ENCODE measurements at regions not wholly inside any gene's neighbourhood (a gene's known extent, or its start where the extent isn't known, plus 50 kb on each side); places are given as distances from the start of the nearest gene placed in this dataset.
"Not testable (repeated sequence)": the region's sequence is repeated elsewhere in the genome, so short reads cannot be mapped to it uniquely, and the experiment has no call there.

DNA sequence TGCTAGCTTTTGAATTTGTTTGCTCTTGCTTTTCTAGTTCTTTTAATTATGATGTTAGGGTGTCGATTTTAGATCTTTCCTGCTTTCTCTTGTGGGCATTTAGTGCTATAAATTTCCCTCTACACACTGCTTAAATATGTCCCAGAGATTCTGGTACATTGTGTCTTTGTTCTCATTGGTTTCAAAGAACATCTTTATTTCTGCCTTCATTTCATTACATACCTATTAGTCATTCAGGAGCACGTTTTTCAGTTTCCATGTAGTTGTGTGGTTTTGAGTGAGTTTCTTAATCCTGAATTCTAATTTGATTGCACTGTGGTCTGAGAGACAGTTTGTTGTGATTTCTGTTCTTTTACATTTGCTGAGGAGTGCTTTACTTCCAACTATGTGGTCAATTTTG, 51.2 kb upstream of the MB21D2 start:
- H3K4me1 Mint-ChIP-seq; POLR2A ChIA-PET; H3K27me3 Mint-ChIP-seq; H3K27ac Mint-ChIP-seq; H3K4me3 Mint-ChIP-seq; H3K27me3 ChIP-seq (ENCODE audit: insufficient read depth, low read length, poor library complexity, severe bottlenecking); H3K4me1 ChIP-seq (ENCODE audit: insufficient read depth, low read length); H3K4me3 ChIP-seq (ENCODE audit: low read length); H3K9me3 ChIP-seq (ENCODE audit: low read length); CTCF ChIA-PET; H3K27ac ChIP-seq (ENCODE audit: low read depth, low read length); H3K36me3 ChIP-seq (ENCODE audit: insufficient read depth, low read length); DNase-seq; H3K36me3 Mint-ChIP-seq: not testable (repeated sequence)
- H3K9me3 Mint-ChIP-seq = peaks cover 5 to 16% (median 9%) of the 10 kb centered on the region in 5 donors

DNA sequence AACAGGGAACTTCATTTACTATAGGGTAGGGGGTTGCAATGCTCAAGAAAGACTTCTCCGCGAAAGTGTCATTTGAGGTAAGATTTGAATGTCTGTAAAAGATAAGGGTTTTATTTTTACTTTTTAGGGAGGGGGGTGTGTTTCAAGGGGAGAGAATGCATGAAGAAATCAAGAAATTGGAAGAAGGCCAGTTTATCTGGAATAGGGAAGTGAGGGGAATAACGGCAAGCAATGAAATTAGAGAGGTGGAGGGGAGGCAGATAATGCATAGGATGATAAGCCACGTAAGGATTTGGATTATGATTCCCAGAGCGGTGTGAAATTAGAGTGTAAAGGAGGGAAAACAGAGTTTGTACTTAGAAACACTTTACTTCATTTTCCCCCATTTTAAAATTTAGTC, 63.0 kb upstream of the MB21D2 start:
- ChIA-PET CTCF (no interaction called here), POLR2A (no interaction called here)
- H3K4me1 Mint-ChIP-seq = no peaks in the 10 kb centered on the region
- no peak for DNase-seq
- Histone ChIP-seq H3K4me1 (ENCODE audit: insufficient read depth, low read length) (no peaks in the 10 kb centered on the region), H3K36me3 (ENCODE audit: insufficient read depth, low read length) (no peaks in the 10 kb centered on the region), H3K27ac (ENCODE audit: low read depth, low read length) (no peak overlapping the region), H3K9me3 (ENCODE audit: low read length) (no peaks in the 10 kb centered on the region), H3K4me3 (ENCODE audit: low read length) (no peak overlapping the region), H3K27me3 (ENCODE audit: insufficient read depth, low read length, poor library complexity, severe bottlenecking) (no peaks in the 10 kb centered on the region)
- peaks cover 0 to 3% of the 10 kb centered on the region in 2 donors for H3K27me3 Mint-ChIP-seq
- no peak overlapping the region for H3K4me3 Mint-ChIP-seq
- H3K36me3 Mint-ChIP-seq = no peaks in the 10 kb centered on the region
- H3K27ac Mint-ChIP-seq = no peak overlapping the region
- H3K9me3 Mint-ChIP-seq = peaks cover 0 to 14% (median 8%) of the 10 kb centered on the region in 5 donors

DNA sequence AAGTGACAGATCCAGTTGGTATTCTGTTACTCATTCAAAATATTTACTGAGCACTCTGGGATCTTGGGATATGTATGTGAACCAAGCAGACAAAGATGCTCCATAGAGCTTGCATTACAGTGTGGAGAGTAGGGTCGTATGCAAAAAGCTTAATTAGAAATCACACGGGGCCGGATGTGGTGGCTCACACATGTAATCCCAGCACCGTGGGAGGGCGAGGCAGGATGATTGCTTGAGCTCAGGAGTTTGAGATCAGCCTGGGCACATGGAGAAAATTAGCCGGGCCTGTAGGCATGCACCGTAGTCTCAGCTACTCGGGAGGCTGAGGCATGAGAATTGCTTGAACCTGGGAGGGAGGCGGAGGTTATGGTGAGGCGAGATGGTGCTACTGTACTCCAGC, 68.7 kb upstream of the MB21D2 start:
- Histone ChIP-seq H3K4me1 (ENCODE audit: insufficient read depth, low read length) (no peaks in the 10 kb centered on the region), H3K9me3 (ENCODE audit: low read length) (no peaks in the 10 kb centered on the region), H3K27ac (ENCODE audit: low read depth, low read length) (no peak overlapping the region), H3K27me3 (ENCODE audit: insufficient read depth, low read length, poor library complexity, severe bottlenecking) (no peaks in the 10 kb centered on the region), H3K36me3 (ENCODE audit: insufficient read depth, low read length) (no peaks in the 10 kb centered on the region), H3K4me3 (ENCODE audit: low read length) (no peak overlapping the region)
- POLR2A ChIA-PET = no interaction called here
- no peaks in the 10 kb centered on the region for H3K4me1 Mint-ChIP-seq
- peaks cover 0 to 5% (median 0%) of the 10 kb centered on the region in 5 donors for H3K9me3 Mint-ChIP-seq
- no peak overlapping the region for H3K27ac Mint-ChIP-seq
- H3K4me3 Mint-ChIP-seq = no peak overlapping the region
- H3K36me3 Mint-ChIP-seq = no peaks in the 10 kb centered on the region
- H3K27me3 Mint-ChIP-seq = peaks cover 0 to 1% of the 10 kb centered on the region in 2 donors
- CTCF ChIA-PET = no interaction called here
- DNase-seq = no peak

DNA sequence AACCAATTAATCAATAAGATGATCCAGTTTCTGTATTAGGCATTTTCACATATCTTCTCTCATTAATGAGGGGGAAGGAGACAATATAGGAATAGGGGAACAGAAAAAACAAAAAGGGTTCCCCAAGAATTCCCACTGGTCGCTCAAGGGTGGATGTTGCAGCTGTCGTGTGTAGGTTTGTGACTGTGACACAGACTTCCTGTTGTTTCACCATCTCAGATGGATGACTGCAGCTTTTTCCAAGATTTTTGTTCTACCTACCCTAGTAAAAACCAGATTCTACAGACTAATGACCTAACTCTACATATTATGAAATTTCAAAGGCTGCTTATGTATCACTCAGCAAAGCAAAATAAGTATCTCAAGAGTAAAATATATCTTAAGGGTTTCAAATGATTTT, 73.7 kb upstream of the MB21D2 start:
- Histone ChIP-seq H3K4me1 (ENCODE audit: insufficient read depth, low read length) (no peaks in the 10 kb centered on the region), H3K4me3 (ENCODE audit: low read length) (no peak overlapping the region), H3K27me3 (ENCODE audit: insufficient read depth, low read length, poor library complexity, severe bottlenecking) (no peaks in the 10 kb centered on the region), H3K27ac (ENCODE audit: low read depth, low read length) (no peak overlapping the region), H3K9me3 (ENCODE audit: low read length) (no peaks in the 10 kb centered on the region), H3K36me3 (ENCODE audit: insufficient read depth, low read length) (no peaks in the 10 kb centered on the region)
- ChIA-PET CTCF (no interaction called here), POLR2A (no interaction called here)
- H3K27me3 Mint-ChIP-seq = peaks cover 0 to 1% of the 10 kb centered on the region in 2 donors
- H3K36me3 Mint-ChIP-seq = no peaks in the 10 kb centered on the region
- DNase-seq = no peak
- no peaks in the 10 kb centered on the region for H3K9me3 Mint-ChIP-seq
- H3K4me3 Mint-ChIP-seq = no peak overlapping the region
- no peaks in the 10 kb centered on the region for H3K4me1 Mint-ChIP-seq
- H3K27ac Mint-ChIP-seq = no peak overlapping the region

DNA sequence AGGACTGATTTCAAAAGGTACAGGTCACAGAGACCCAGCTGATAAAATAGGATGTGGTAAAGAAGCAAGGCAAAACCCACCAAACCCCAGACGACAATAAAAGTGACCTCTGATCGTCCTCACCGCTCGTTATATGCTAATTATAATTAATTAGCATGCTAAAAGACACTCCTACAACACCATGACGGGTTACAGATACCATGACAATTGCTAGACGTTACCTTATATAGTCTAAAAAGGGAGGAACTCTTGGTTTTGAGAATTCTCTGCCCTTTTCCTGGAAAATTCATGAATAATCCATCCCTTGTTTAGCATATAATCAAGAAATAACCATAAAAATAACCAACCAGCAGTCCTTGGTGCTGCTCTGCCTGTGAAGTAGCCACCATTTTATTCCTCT, 74.7 kb upstream of the MB21D2 start:
- Mint-ChIP-seq H3K4me1 (no peaks in the 10 kb centered on the region), H3K27me3 (peaks cover 0 to 1% of the 10 kb centered on the region in 2 donors)
- POLR2A ChIA-PET = no interaction called here

DNA sequence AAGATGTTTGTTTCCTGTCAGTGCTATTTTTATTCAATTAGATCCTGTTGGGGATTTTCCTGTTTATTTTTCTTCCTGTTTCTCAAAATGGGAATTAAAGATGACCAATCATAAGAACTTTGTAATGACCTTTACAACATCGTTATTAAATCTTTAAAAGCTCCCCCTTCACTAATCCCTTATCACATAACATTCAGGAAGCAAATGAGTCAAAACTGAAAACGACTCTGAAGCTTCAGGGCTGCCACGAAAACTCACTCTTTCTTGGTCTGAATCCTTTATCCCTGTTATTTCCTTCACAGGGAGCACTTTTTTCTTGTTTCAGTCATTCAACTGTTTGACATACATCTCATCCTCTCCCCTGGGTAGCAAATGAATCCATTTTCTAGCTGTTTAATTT, 75.8 kb upstream of the MB21D2 start:
- Mint-ChIP-seq H3K27me3 (no peaks in the 10 kb centered on the region), H3K4me3 (no peak overlapping the region), H3K4me1 (no peaks in the 10 kb centered on the region), H3K9me3 (peaks cover 0 to 1% (median 0%) of the 10 kb centered on the region in 5 donors), H3K27ac (no peak overlapping the region), H3K36me3 (no peaks in the 10 kb centered on the region)
- ChIA-PET CTCF (no interaction called here), POLR2A (no interaction called here)
- Histone ChIP-seq H3K27me3 (ENCODE audit: insufficient read depth, low read length, poor library complexity, severe bottlenecking) (no peaks in the 10 kb centered on the region), H3K27ac (ENCODE audit: low read depth, low read length) (no peak overlapping the region), H3K9me3 (ENCODE audit: low read length) (no peaks in the 10 kb centered on the region), H3K4me3 (ENCODE audit: low read length) (no peak overlapping the region), H3K4me1 (ENCODE audit: insufficient read depth, low read length) (no peaks in the 10 kb centered on the region), H3K36me3 (ENCODE audit: insufficient read depth, low read length) (no peaks in the 10 kb centered on the region)
- DNase-seq = no peak

More for the DNA sequence above, 74.7 kb upstream of the MB21D2 start:
- Mint-ChIP-seq H3K4me3 (no peak overlapping the region), H3K27ac (no peak overlapping the region), H3K9me3 (no peaks in the 10 kb centered on the region), H3K36me3 (no peaks in the 10 kb centered on the region)
- no peak overlapping the region for H3K27ac ChIP-seq (ENCODE audit: low read depth, low read length)
- no peaks in the 10 kb centered on the region for H3K9me3 ChIP-seq (ENCODE audit: low read length)
- CTCF ChIA-PET = no interaction called here
- DNase-seq = no peak
- H3K4me1 ChIP-seq (ENCODE audit: insufficient read depth, low read length) = no peaks in the 10 kb centered on the region
- no peak overlapping the region for H3K4me3 ChIP-seq (ENCODE audit: low read length)
- H3K27me3 ChIP-seq (ENCODE audit: insufficient read depth, low read length, poor library complexity, severe bottlenecking) = no peaks in the 10 kb centered on the region
- no peaks in the 10 kb centered on the region for H3K36me3 ChIP-seq (ENCODE audit: insufficient read depth, low read length)

DNA sequence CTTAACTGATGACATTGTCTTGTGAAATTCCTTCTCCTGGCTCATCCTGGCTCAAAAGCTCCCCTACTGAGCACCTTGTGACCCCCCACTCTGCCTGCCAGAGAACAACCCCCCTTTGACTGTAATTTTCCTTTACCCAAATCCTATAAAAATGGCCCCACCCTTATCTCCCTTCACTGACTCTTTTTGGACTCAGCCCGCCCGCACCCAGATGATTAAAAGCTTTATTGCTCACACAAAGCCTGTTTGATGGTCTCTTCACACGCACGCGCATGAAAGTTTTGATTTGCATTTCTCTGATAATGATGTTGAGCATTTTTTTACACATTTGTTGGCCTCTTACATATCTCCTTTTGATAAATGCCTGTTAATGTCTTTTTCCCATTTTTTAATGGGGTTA, 83.5 kb upstream of the MB21D2 start:
- H3K4me1 ChIP-seq (ENCODE audit: insufficient read depth, low read length); H3K27me3 Mint-ChIP-seq; H3K9me3 ChIP-seq (ENCODE audit: low read length); DNase-seq; H3K4me3 ChIP-seq (ENCODE audit: low read length); H3K36me3 ChIP-seq (ENCODE audit: insufficient read depth, low read length); POLR2A ChIA-PET; H3K27me3 ChIP-seq (ENCODE audit: insufficient read depth, low read length, poor library complexity, severe bottlenecking); H3K4me1 Mint-ChIP-seq; H3K27ac Mint-ChIP-seq; H3K4me3 Mint-ChIP-seq; CTCF ChIA-PET; H3K36me3 Mint-ChIP-seq; H3K27ac ChIP-seq (ENCODE audit: low read depth, low read length): not testable (repeated sequence)
- H3K9me3 Mint-ChIP-seq = peaks cover 0 to 11% (median 2%) of the 10 kb centered on the region in 5 donors

DNA sequence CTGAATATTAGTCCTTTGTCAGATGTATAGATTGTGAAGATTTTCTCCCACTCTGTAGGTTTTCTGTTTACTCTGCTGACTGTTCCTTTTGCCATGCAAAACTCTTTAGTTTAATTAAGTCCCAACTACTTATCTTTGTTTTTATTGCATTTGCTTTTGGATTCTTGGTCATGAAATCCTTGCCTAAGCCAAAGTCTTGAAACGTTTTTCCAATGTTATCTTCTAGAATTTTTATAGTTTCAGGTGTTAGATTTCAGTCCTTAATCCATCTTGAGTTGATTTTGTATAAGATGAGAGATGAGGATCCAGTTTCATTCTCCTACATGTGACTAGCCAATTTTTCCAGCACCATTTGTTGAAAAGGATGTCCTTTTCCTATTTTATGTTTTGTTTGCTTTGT, 86.0 kb upstream of the MB21D2 start:
- CTCF ChIA-PET; H3K9me3 Mint-ChIP-seq; H3K36me3 Mint-ChIP-seq; H3K4me3 Mint-ChIP-seq; H3K9me3 ChIP-seq (ENCODE audit: low read length); H3K4me1 ChIP-seq (ENCODE audit: insufficient read depth, low read length); POLR2A ChIA-PET; H3K27ac ChIP-seq (ENCODE audit: low read depth, low read length); H3K27me3 Mint-ChIP-seq; H3K36me3 ChIP-seq (ENCODE audit: insufficient read depth, low read length); H3K4me1 Mint-ChIP-seq; H3K27me3 ChIP-seq (ENCODE audit: insufficient read depth, low read length, poor library complexity, severe bottlenecking); H3K4me3 ChIP-seq (ENCODE audit: low read length); H3K27ac Mint-ChIP-seq; DNase-seq: not testable (repeated sequence)

DNA sequence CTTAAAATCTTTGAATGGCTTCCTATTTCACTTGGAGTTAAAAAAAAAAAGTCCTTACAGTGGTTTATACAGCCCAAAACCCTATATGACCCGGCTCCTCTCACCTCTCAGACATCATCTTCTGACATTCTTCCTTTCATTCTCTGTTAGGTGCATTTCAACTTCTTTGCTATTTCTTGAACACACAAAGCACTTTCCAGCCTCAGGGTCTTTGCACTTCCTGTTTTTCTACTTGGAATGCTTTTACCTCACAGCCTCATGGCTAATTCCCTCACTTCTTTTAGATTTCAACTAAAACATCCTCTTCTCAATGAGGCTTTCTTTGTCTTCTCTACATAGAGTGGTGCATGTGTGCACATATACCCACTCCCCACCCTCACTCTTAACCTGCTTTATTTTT, 91.0 kb upstream of the MB21D2 start:
- Mint-ChIP-seq H3K36me3 (no peaks in the 10 kb centered on the region), H3K4me3 (no peak overlapping the region), H3K9me3 (peaks cover 3 to 8% (median 7%) of the 10 kb centered on the region in 5 donors), H3K4me1 (no peaks in the 10 kb centered on the region), H3K27ac (no peak overlapping the region), H3K27me3 (peaks cover 0 to 1% of the 10 kb centered on the region in 2 donors)
- Histone ChIP-seq H3K9me3 (ENCODE audit: low read length) (no peaks in the 10 kb centered on the region), H3K27me3 (ENCODE audit: insufficient read depth, low read length, poor library complexity, severe bottlenecking) (no peaks in the 10 kb centered on the region), H3K4me3 (ENCODE audit: low read length) (no peak overlapping the region), H3K4me1 (ENCODE audit: insufficient read depth, low read length) (no peaks in the 10 kb centered on the region), H3K36me3 (ENCODE audit: insufficient read depth, low read length) (no peaks in the 10 kb centered on the region), H3K27ac (ENCODE audit: low read depth, low read length) (no peak overlapping the region)
- no peak for DNase-seq
- CTCF ChIA-PET = no interaction called here
- POLR2A ChIA-PET = no interaction called here
